DND-41 (cell line): ENCODE measurements at regions not wholly inside any gene's neighbourhood (a gene's known extent, or its start where the extent isn't known, plus 50 kb on each side); places are given as distances from the start of the nearest gene placed in this dataset.

Experiments
- ATAC-seq: fragments of 200-7000 bp; cut with Tn5 transposase; 3 replicates; pipeline ENCODE4 v1.9.1; 2021; ENCODE audit warnings: low read depth; ENCODE audit not compliant: insufficient read depth
- DNase-seq: peaks from one replicate; pipeline ENCODE4 v3.0.0-alpha.2; 2020
- H2AFZ ChIP-seq: 2 replicates; pipeline ENCODE4 v1.6.0; 2012; ENCODE audit warnings: low read depth, low read length
- H3K27ac ChIP-seq: 2 replicates; pipeline ENCODE4 v1.5.1; 2012; ENCODE audit warnings: low read length, inconsistent platforms
- H3K27me3 ChIP-seq: fragments of 200-600 bp; sonication (generic); 2 replicates; pipeline ENCODE4 v1.6.0; 2012; ENCODE audit warnings: low read length, mild to moderate bottlenecking, inconsistent platforms; ENCODE audit not compliant: insufficient read depth, poor library complexity
- H3K36me3 ChIP-seq: 2 replicates; pipeline ENCODE4 v1.5.1; 2012; ENCODE audit warnings: low read length, inconsistent platforms; ENCODE audit not compliant: insufficient read depth
- H3K4me1 ChIP-seq: 2 replicates; pipeline ENCODE4 v1.5.1; 2012; ENCODE audit warnings: mild to moderate bottlenecking, low read length; ENCODE audit not compliant: insufficient read depth
- H3K4me2 ChIP-seq: 2 replicates; pipeline ENCODE4 v1.6.0; 2012; ENCODE audit warnings: mild to moderate bottlenecking, moderate library complexity, low read length, inconsistent platforms; ENCODE audit not compliant: insufficient read depth
- H3K4me3 ChIP-seq, 2 experiments: fragments of 200-600 bp in 1 of 2; shearing (Covaris generic) in 1 of 2; 2 replicates each; pipeline ENCODE4 v1.5.1; 2012 to 2016; ENCODE audit warnings: inconsistent platforms in 2 of 2, low read length in 2 of 2, mild to moderate bottlenecking in 2 of 2, low read depth in 1 of 2, moderate library complexity in 1 of 2
- H3K79me2 ChIP-seq: 2 replicates; pipeline ENCODE4 v1.6.0; 2012; ENCODE audit warnings: low read length, inconsistent platforms; ENCODE audit not compliant: insufficient read depth
- H3K9ac ChIP-seq: 2 replicates; pipeline ENCODE4 v1.6.0; 2012; ENCODE audit warnings: low read depth, mild to moderate bottlenecking, inconsistent platforms, low read length, moderate library complexity
- H3K9me3 ChIP-seq: 2 replicates; pipeline ENCODE4 v1.5.1; 2012; ENCODE audit warnings: low read length, moderate library complexity, mild to moderate bottlenecking, inconsistent platforms; ENCODE audit not compliant: insufficient read depth, severe bottlenecking
- H4K20me1 ChIP-seq: 2 replicates; pipeline ENCODE4 v1.6.0; 2012; ENCODE audit warnings: low read length; ENCODE audit not compliant: insufficient read depth
- EZH2 ChIP-seq: IDR thresholded peaks from 3 replicates; pipeline ENCODE4 v1.6.1; 2012; ENCODE audit warnings: borderline replicate concordance, low read depth, mild to moderate bottlenecking, moderate library complexity, low read length, inconsistent platforms; ENCODE audit not compliant: severe bottlenecking
- TF ChIP-seq, protein P1 (sequence below): IDR thresholded peaks from 2 replicates; pipeline ENCODE4 v1.5.1; 2012; ENCODE audit warnings: borderline replicate concordance, low read length, moderate library complexity, mild to moderate bottlenecking; ENCODE audit not compliant: poor library complexity, severe bottlenecking; ENCODE audit errors: extremely low read depth

DNA sequence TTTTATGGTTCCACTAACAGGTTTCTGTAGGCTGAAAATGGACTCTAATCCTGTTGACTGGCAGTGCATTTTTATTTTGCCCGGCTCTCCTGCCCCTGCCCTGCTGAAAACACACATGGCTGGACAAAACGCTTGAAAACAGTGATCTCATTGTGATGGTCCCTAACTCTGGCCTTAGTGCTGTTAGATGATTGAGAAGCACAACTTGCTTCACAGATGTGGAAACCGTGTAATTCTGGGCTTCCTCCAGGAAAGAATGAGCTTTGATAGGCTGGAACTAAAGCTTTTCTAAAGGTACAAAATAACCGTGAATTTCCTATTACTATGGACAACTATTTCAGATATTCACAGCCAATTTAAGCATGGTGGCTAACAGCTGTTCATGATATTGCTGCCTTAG, 121.4 kb downstream of the VGLL3 start:
- Histone ChIP-seq H3K4me1 (no peaks in the 10 kb centered on the region), H3K4me2 (no peak overlapping the region), H2AFZ (no peak overlapping the region), H3K9me3 (no peaks in the 10 kb centered on the region), H3K79me2 (no peaks in the 10 kb centered on the region), H3K27me3 (no peaks in the 10 kb centered on the region), H3K9ac (no peak overlapping the region), H3K36me3 (no peaks in the 10 kb centered on the region), H3K4me3 (no peak overlapping the region), H3K27ac (no peak overlapping the region), H4K20me1 (no peaks in the 10 kb centered on the region)
- DNase-seq (no peak), ATAC-seq (no peak)
- TF ChIP-seq, protein P1, sequence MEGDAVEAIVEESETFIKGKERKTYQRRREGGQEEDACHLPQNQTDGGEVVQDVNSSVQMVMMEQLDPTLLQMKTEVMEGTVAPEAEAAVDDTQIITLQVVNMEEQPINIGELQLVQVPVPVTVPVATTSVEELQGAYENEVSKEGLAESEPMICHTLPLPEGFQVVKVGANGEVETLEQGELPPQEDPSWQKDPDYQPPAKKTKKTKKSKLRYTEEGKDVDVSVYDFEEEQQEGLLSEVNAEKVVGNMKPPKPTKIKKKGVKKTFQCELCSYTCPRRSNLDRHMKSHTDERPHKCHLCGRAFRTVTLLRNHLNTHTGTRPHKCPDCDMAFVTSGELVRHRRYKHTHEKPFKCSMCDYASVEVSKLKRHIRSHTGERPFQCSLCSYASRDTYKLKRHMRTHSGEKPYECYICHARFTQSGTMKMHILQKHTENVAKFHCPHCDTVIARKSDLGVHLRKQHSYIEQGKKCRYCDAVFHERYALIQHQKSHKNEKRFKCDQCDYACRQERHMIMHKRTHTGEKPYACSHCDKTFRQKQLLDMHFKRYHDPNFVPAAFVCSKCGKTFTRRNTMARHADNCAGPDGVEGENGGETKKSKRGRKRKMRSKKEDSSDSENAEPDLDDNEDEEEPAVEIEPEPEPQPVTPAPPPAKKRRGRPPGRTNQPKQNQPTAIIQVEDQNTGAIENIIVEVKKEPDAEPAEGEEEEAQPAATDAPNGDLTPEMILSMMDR: no peak
- TF ChIP-seq EZH2: no peak

DNA sequence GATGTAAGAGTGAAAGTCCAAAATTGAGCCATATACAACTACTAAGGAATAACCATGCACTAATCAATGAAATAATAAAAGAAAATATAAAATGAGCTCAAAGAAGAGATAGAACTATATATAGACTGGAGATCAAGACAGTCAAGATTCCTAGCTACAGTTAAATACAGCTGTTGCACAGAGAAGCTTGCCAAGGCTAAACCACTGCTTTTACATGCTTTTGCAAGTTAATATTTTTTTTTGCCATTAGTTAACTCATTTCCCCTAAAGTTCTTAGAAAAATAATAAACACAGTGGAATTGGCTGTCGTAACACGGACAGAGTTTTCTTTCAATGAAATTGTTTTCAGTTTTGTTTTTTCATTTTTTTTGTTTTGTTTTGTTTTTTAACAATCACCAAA, 123.0 kb downstream of the VGLL3 start:
- no peak overlapping the region for H3K4me2 ChIP-seq
- H3K9me3 ChIP-seq: no peaks in the 10 kb centered on the region
- H2AFZ ChIP-seq: no peak overlapping the region
- no peak overlapping the region for H3K4me3 ChIP-seq
- no peaks in the 10 kb centered on the region for H3K79me2 ChIP-seq
- TF ChIP-seq, protein P1: no peak
- TF ChIP-seq EZH2: no peak
- ATAC-seq (no peak), DNase-seq (no peak)
- H3K27me3 ChIP-seq: no peaks in the 10 kb centered on the region
- no peaks in the 10 kb centered on the region for H3K4me1 ChIP-seq
- H3K36me3 ChIP-seq: no peaks in the 10 kb centered on the region
- no peak overlapping the region for H3K27ac ChIP-seq
- no peak overlapping the region for H3K9ac ChIP-seq
- no peaks in the 10 kb centered on the region for H4K20me1 ChIP-seq

DNA sequence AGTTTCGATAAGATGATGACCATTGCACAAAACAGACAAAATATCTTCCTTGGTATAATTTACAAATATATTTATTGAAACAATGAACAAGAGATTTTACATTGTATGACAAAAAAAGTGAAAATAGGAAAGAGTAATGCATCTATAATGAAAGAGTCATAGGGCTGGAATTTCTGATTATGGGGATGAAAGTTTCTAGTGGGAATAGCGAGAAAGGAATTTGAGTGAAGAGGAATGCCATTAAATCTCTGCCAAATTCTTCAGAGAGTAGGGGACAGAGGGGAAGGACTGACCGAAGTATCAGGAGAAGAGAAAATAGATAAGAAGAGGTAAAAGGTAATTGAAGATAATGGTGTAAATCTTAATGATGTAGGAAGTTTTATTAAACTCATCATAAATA, 125.4 kb downstream of the VGLL3 start:
- Histone ChIP-seq H2AFZ (no peak overlapping the region), H3K27me3 (no peaks in the 10 kb centered on the region), H3K36me3 (no peaks in the 10 kb centered on the region), H3K4me3 (no peak overlapping the region), H4K20me1 (no peaks in the 10 kb centered on the region), H3K9ac (no peak overlapping the region), H3K9me3 (no peaks in the 10 kb centered on the region), H3K4me2 (no peak overlapping the region), H3K27ac (no peak overlapping the region), H3K4me1 (no peaks in the 10 kb centered on the region), H3K79me2 (no peaks in the 10 kb centered on the region)
- no peak for DNase-seq
- TF ChIP-seq, protein P1: no peak
- no peak for TF ChIP-seq EZH2
- ATAC-seq: no peak

DNA sequence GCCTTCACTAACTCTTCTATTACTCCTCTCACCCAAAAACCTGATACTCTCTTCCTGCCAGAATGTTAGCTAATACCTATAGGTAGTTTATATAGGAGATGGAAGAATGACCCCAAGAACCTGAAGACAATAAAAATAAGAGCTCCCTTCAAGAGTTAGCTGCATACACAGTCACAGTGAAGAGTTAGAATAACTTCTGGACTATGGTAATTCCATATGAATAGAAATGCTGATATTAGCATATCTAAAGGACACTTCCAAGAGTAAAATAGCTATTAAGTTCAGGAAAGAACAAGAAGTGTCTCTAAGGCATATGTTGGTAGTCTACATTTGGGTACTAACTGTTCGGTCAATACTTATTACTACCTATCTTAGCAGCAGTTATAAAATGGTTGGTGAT, 134.2 kb downstream of the VGLL3 start:
- no peaks in the 10 kb centered on the region for H3K36me3 ChIP-seq
- H4K20me1 ChIP-seq: no peaks in the 10 kb centered on the region
- TF ChIP-seq, protein P1: no peak
- TF ChIP-seq EZH2: no peak
- H3K27ac ChIP-seq: no peak overlapping the region
- H3K4me3 ChIP-seq: no peak overlapping the region
- no peak for ATAC-seq
- no peaks in the 10 kb centered on the region for H3K4me1 ChIP-seq
- H3K27me3 ChIP-seq: no peaks in the 10 kb centered on the region
- no peak for DNase-seq
- H2AFZ ChIP-seq: no peak overlapping the region
- H3K4me2 ChIP-seq: no peak overlapping the region
- no peaks in the 10 kb centered on the region for H3K79me2 ChIP-seq
- no peaks in the 10 kb centered on the region for H3K9me3 ChIP-seq
- H3K9ac ChIP-seq: no peak overlapping the region
